GM19023 (cell line): ENCODE measurements at regions not wholly inside any gene's neighbourhood (a gene's known extent, or its start where the extent isn't known, plus 50 kb on each side); places are given as distances from the start of the nearest gene placed in this dataset.
"Not testable (repeated sequence)": the region's sequence is repeated elsewhere in the genome, so short reads cannot be mapped to it uniquely, and the experiment has no call there.

Experiments used
- ATAC-seq: cut with Tn5 transposase; IDR thresholded peaks from one replicate; pipeline ENCODE4 v1.9.1; 2021; ENCODE audit warnings: mild to moderate bottlenecking, moderate library complexity; ENCODE audit not compliant: unreplicated experiment

- ATAC-seq, result no peak
Measured at GRCh38 chr15:39016706-39017105, 452.1 kb upstream of the RASGRP1 start.

DNA sequence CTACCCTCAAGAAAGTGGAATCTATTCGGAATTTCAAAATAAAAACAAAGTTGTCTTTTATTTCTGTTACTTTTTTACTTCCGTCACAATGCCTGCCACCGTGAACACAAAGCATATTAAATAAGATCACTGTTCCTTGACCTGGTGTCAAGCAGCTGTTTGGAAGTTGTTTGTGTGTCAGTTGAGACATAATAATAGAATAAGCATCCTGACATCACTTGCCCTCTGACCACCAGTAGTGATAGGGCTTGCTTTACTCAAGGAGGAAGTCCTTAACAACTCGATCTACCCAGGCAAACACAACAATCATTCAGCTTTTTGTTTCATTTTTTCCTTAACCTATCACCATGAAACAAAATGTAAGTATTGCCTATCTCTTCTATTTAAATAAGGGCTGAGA, 454.4 kb upstream of the RASGRP1 start:
- ATAC-seq, result no peak

DNA sequence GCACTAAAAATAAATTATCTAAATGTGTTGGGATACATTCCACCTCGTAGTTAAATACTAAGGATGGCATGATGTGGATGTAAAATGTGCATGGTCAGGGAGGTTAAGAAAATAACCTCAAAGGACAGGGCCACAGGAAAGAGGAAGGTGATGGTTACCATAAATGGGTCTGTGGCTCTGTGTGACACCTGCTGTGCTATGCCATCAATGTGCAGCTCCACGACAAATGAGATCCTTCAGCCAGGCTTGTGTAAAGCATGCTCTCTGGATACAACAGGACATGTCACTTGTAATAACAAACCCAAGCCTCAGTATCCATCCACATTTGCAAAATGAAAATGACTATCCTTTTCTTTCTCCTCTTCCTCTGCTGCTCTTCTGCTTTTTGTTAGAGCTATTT, 456.7 kb upstream of the RASGRP1 start:
- ATAC-seq, result no peak

- no peak for ATAC-seq
Measured at GRCh38 chr15:39022532-39023305, 458.1 kb upstream of the RASGRP1 start.

- no peak for ATAC-seq
Measured at GRCh38 chr15:39025321-39025720, 460.7 kb upstream of the RASGRP1 start.

DNA sequence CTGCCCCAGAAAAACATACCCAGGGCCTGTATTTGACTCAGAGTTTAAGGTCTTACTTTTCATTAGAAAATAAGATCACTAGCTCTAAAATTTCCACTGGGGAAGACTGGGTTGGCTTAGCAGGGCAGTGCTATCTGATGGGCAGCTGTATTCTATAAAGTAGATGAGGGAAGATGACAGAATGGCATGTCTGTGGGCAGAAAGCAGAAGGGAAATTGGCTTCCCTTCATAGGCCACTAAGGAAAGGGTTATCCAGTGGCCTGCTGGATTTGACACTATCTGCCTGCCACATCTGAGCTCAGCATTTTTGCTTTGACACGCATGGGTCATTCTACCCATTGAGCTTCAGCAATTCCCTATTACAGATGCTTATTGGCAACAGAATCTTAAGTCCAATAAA, 461.3 kb upstream of the RASGRP1 start:
- no peak for ATAC-seq

DNA sequence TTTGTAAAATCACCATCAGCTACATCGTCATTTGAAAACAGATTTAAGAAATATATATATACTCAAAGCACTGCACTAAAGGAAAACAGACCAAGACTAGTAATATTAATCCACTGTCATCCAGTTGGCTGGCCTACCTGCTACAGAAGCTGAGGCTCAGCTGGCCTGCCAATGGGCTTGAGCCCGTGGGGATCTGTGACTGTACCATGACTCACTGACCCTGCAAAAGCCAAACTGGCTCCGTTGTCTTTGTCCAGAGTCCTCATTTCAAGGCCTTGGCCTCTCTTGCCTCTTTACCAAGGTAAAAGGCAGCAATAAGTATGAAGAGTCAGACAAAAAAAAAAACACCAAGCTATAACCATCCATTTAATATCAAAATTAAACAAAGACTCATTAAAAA, 463.5 kb upstream of the RASGRP1 start:
- ATAC-seq, result no peak

- no peak for ATAC-seq
Measured at GRCh38 chr15:39029741-39030140, 465.1 kb upstream of the RASGRP1 start.

GRCh38 chr15:39030291-39031070, 465.9 kb upstream of the RASGRP1 start:
- ATAC-seq, result no peak

DNA sequence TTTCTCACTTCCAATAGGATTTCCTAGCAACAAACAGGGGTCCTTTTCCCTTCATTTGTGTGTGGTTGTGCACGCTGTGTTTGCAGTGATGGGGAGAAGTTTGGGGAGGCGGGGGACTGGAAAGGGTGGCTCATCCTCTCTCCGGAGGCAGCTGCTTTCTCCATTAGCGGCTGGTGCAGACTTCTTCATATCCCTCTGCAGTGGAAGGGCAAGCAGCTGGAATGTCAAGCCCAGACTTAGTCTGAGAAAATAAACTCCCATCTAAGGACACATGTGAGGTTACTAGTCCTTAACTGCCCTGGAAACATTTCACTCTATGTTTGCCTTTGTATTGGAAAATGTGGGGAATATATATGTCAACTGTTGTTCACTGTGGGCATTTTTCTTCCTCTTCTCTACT, 467.0 kb upstream of the RASGRP1 start:
- ATAC-seq, result no peak

DNA sequence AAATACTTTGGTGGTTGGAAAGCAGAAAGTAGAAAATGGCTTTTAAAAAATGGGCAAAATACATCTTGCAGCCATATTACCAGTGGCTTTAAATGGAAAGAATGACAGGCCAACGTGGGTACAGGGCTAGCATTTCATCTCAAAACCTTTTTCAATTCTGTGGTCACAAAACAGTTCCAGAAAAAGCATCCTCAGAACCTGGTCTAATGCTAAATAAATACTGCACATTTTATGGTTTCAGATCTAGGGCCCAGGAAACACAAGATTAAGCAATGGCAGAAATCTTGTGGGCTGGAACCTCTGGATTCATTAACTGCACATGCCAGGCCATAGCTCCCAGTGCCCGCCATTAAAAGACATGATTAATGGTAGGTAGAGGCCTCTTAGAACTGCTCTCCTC, 470.2 kb upstream of the RASGRP1 start:
- ATAC-seq, result no peak

DNA sequence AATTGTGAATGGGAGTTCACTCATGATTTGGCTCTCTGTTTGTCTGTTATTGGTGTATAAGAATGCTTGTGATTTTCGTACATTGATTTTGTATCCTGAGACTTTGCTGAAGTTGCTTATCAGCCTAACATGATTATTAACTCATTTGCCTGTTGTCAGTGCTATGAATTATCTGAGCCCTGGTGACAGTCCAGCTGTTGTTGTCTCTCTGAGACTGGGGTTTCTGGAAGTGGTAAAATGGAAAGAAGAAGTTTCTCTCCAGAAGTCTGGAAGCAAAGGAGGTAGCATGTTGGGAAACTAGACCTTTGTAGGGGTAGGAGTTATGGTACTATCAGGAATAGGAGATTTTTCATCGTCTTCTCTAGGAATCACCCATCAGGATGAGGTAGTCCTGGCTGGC, 473.0 kb upstream of the RASGRP1 start:
- not testable (repeated sequence) for ATAC-seq

DNA sequence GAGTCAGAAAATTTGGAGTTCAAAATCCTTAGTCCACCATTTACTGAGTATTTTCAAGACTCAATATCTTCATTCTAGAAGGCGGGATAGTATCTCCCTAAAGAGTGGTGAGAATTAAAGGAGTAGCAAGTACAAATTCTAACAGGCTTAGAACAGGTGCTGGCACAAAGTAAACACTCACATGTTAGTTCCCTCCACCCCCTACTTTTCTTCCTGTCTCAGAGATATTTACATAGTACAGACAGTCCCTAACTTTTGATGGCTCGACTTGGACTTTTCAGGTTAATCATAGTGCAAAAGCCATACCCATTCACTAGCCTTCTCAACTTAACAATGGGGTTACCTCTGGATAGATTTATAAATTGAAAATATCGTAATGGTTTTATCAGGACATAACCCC, 476.2 kb upstream of the RASGRP1 start:
- ATAC-seq, result no peak

DNA sequence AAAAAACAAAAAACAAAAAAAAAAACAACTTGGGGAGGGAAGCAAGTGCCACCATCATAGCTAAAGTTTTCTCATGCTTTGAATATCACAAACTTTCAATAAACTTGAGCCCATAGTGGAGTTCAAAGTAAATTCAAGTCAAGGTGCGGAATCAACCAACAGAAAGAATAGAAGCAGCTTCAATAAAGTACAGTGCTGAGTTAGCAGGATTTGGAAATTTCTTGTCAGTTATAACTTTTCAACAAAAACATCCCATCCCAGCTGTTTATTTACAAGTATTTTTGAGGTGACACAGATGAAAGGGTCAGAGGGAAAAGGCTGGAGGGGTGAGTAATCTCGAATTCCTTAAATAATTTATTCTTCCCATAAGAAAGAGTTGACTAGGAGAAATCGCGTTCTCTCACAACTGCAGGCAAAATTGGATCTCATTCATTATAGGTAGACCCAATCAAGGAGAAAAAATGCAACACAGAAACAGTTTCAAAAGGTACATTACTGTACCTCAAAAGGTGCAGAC, 477.4 kb upstream of the RASGRP1 start:
- no peak for ATAC-seq

- ATAC-seq, result no peak
Measured at GRCh38 chr15:39051626-39052322, 487.2 kb upstream of the RASGRP1 start.

DNA sequence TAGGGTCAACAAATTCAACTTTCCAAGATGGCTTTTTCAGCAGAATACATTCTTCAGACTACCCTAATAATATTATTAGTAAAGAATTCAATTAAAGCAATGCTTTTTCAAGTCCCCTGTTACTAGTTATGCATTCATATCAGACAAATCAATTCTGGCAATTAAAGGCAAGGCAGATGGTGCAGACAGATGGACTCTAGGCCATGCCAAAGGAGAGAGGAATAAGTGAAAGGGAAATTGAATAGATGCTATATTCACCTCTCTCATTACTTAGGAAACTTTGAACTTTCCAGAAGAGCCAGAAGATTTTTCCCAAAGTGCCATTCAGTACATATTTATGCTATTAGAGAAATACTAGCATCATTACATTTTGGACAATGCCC, 487.7 kb upstream of the RASGRP1 start:
- ATAC-seq, result no peak

GRCh38 chr15:39053480-39053879, 488.9 kb upstream of the RASGRP1 start:
- ATAC-seq, result no peak

DNA sequence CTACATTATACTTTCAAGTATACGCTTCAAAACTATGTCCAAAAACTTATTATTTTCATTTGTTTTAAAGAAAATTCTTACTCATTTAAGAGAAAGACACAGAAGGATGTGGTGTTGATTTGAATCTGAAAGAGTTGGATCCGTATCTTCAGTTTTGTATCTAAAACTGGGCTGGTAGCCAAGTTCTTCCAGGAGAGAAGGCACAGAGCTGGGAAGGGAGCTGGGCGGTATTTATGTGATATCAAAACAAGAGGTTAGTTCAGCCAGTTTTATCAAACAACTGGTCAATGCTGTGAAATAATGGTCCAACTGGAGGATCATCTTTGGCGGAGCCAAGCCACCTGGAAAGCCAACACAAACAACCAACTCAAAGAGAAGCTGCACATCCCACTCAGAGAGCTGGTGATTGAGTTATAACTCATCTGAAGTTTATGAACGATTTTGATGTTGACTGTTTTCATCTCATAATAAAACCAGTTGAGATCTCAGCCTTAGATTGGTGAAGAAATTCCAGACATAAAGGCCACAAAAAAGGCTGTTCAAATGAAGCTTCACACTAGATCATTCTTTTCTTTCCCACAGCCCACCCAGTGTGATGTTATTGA, 489.6 kb upstream of the RASGRP1 start:
- ATAC-seq, result no peak

- no peak for ATAC-seq
Measured at GRCh38 chr15:39056357-39056756, 491.7 kb upstream of the RASGRP1 start.

DNA sequence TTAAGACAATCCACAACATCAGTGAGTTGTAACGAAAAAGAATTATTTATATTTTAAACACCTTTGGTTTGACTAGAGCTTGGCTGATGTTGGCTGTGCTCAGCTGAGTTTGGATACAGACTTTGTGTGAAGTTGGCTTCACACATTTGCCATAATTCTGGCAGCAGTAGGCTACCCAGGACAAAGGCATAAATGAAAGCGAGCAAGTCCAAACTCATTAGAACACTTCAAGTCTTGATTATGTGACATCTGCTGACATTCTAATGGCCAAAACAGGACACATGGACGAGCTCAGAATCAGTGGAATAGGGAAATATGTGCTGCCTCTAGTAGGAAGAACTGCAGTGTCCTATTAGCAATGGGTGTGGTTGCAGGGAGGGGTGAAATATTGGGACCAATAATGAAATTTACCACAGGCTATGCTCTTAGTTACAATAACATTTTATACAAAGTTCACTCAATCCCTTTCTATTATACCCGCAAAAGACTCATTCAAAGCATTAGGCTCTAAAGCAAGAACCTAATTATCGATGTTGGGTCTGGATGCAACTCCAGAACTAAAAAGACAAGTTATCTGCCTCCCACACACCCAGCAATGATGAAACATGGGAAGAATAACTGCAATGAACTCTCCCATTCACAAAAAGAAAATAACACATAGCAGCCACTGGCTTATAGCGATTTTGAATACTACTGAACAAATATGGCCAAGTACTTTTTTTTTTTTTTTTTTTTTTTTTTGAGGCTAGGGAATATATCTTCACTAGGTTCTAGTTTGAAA, 493.9 kb upstream of the RASGRP1 start:
- no peak for ATAC-seq
